MM.1S (cell line): ENCODE measurements at regions not wholly inside any gene's neighbourhood (a gene's known extent, or its start where the extent isn't known, plus 50 kb on each side); places are given as distances from the start of the nearest gene placed in this dataset.

Experiments
- DNase-seq: peaks from one replicate; pipeline ENCODE4 v3.0.0-alpha.2; 2015
- H2AFZ ChIP-seq: fragments of 300-600 bp; sonication (generic); 2 replicates; pipeline ENCODE4 v1.6.0; 2016; ENCODE audit warnings: antibody characterized with exemption, low read length
- H3F3A ChIP-seq: fragments of 300-600 bp; sonication (generic); 2 replicates; pipeline ENCODE4 v1.6.1; 2016; ENCODE audit warnings: mild to moderate bottlenecking, antibody characterized with exemption, low read length, moderate library complexity, mixed read lengths; ENCODE audit not compliant: insufficient read depth
- H3K27ac ChIP-seq: fragments of 300-600 bp; sonication (generic); 2 replicates; pipeline ENCODE4 v1.5.1; 2016; ENCODE audit warnings: mild to moderate bottlenecking, low read length
- H3K27me3 ChIP-seq: fragments of 300-600 bp; sonication (generic); replicated peaks from 2 replicates; pipeline ENCODE4 v1.6.0; 2016; ENCODE audit warnings: low read length; ENCODE audit not compliant: insufficient read depth
- H3K36me3 ChIP-seq: fragments of 300-600 bp; sonication (generic); replicated peaks from 2 replicates; pipeline ENCODE4 v1.6.1; 2016; ENCODE audit warnings: mild to moderate bottlenecking, low read length, mixed read lengths; ENCODE audit not compliant: insufficient read depth
- H3K4me1 ChIP-seq: fragments of 300-600 bp; sonication (generic); 2 replicates; pipeline ENCODE4 v1.6.1; 2016; ENCODE audit warnings: low read length, mixed read lengths
- H3K4me2 ChIP-seq: fragments of 300-600 bp; sonication (generic); 2 replicates; pipeline ENCODE4 v1.6.0; 2016; ENCODE audit warnings: low read depth, low read length
- H3K4me3 ChIP-seq: fragments of 300-600 bp; sonication (generic); 2 replicates; pipeline ENCODE4 v1.5.1; 2016; ENCODE audit warnings: low read length, mixed read lengths
- H3K79me2 ChIP-seq: fragments of 300-600 bp; sonication (generic); 2 replicates; pipeline ENCODE4 v1.6.1; 2016; ENCODE audit warnings: mixed run types, low read length, mixed read lengths
- H3K9ac ChIP-seq: fragments of 300-600 bp; sonication (generic); 2 replicates; pipeline ENCODE4 v1.6.1; 2016; ENCODE audit warnings: low read length, mixed read lengths
- H3K9me2 ChIP-seq: fragments of 300-600 bp; sonication (generic); replicated peaks from 2 replicates; pipeline ENCODE4 v1.6.1; 2016; ENCODE audit warnings: mild to moderate bottlenecking, low read length, mixed read lengths; ENCODE audit not compliant: insufficient read depth
- H3K9me3 ChIP-seq: fragments of 300-600 bp; sonication (generic); replicated peaks from 2 replicates; pipeline ENCODE4 v1.6.1; 2016; ENCODE audit warnings: mild to moderate bottlenecking, low read length, mixed read lengths; ENCODE audit not compliant: insufficient read depth
- H4K20me1 ChIP-seq: fragments of 300-600 bp; sonication (generic); 2 replicates; pipeline ENCODE4 v1.6.1; 2016; ENCODE audit warnings: mild to moderate bottlenecking, low read length, moderate library complexity, mixed read lengths; ENCODE audit not compliant: insufficient read depth
- CTCF ChIP-seq: fragments of 300-600 bp; sonication (generic); IDR thresholded peaks from 2 replicates; pipeline ENCODE4 v1.5.1; 2016; ENCODE audit warnings: antibody characterized with exemption, low read length, mixed read lengths
- EZH2 ChIP-seq: fragments of 300-600 bp; sonication (generic); optimal IDR thresholded peaks from 2 replicates; pipeline ENCODE3; 2017; ENCODE audit warnings: low read depth, mild to moderate bottlenecking, antibody characterized with exemption, low read length, mixed read lengths
- EZH2phosphoT487 ChIP-seq: fragments of 300-600 bp; sonication (generic); IDR thresholded peaks from 2 replicates; pipeline ENCODE4 v1.6.1; 2018; ENCODE audit warnings: antibody characterized with exemption, low read length

GRCh38 chr6:147768969-147769368 lies 260.5 kb downstream of the SAMD5 start:
- no peak for TF ChIP-seq EZH2phosphoT487
- TF ChIP-seq CTCF = no peak
- no peak for TF ChIP-seq EZH2
- H3K4me1 ChIP-seq = no peaks in the 10 kb centered on the region

GRCh38 chr6:147769496-147770087 lies 261.1 kb downstream of the SAMD5 start:
- no peaks in the 10 kb centered on the region for H3K79me2 ChIP-seq
- no peak for DNase-seq
- no peaks in the 10 kb centered on the region for H4K20me1 ChIP-seq
- no peaks in the 10 kb centered on the region for H3K27me3 ChIP-seq
- H3K4me3 ChIP-seq = no peak overlapping the region
- no peaks in the 10 kb centered on the region for H3K36me3 ChIP-seq
- H3K4me1 ChIP-seq = no peaks in the 10 kb centered on the region
- no peaks in the 10 kb centered on the region for H3K9me3 ChIP-seq
- TF ChIP-seq EZH2phosphoT487 (no peak), CTCF (no peak), EZH2 (no peak)
- H2AFZ ChIP-seq = no peak overlapping the region
- no peaks in the 10 kb centered on the region for H3K9me2 ChIP-seq
- H3K27ac ChIP-seq = no peak overlapping the region
- H3F3A ChIP-seq = no peaks in the 10 kb centered on the region
- H3K4me2 ChIP-seq = no peak overlapping the region
- no peak overlapping the region for H3K9ac ChIP-seq

More at GRCh38 chr6:147768969-147769368, 260.5 kb downstream of the SAMD5 start:
- no peaks in the 10 kb centered on the region for H3K9me3 ChIP-seq
- no peak overlapping the region for H3K9ac ChIP-seq
- no peak overlapping the region for H2AFZ ChIP-seq
- no peaks in the 10 kb centered on the region for H3K27me3 ChIP-seq
- DNase-seq = no peak
- no peaks in the 10 kb centered on the region for H3F3A ChIP-seq
- H3K4me2 ChIP-seq = no peak overlapping the region
- no peaks in the 10 kb centered on the region for H3K79me2 ChIP-seq
- H3K9me2 ChIP-seq = no peaks in the 10 kb centered on the region
- no peaks in the 10 kb centered on the region for H3K36me3 ChIP-seq
- H3K4me3 ChIP-seq = no peak overlapping the region
- H4K20me1 ChIP-seq = no peaks in the 10 kb centered on the region
- H3K27ac ChIP-seq = no peak overlapping the region

GRCh38 chr6:147770221-147770620 lies 261.7 kb downstream of the SAMD5 start:
- Histone ChIP-seq H3K4me2 (no peak overlapping the region), H2AFZ (no peak overlapping the region), H3K27ac (no peak overlapping the region), H3K4me1 (no peaks in the 10 kb centered on the region), H3K27me3 (no peaks in the 10 kb centered on the region), H3K79me2 (no peaks in the 10 kb centered on the region), H4K20me1 (no peaks in the 10 kb centered on the region), H3K4me3 (no peak overlapping the region), H3K9ac (no peak overlapping the region), H3K9me2 (no peaks in the 10 kb centered on the region), H3K9me3 (no peaks in the 10 kb centered on the region), H3F3A (no peaks in the 10 kb centered on the region), H3K36me3 (no peaks in the 10 kb centered on the region)
- TF ChIP-seq EZH2phosphoT487 (no peak), CTCF (no peak), EZH2 (no peak)
- no peak for DNase-seq
